Adrenal gland (tissue), 5 donors: ENCODE measurements at regions not wholly inside any gene's neighbourhood (a gene's known extent, or its start where the extent isn't known, plus 50 kb on each side); places are given as distances from the start of the nearest gene placed in this dataset.

Source experiments
- POLR2A ChIP-seq, 2 donors: fragments of 450-650 bp; IDR thresholded peaks; one replicate each; pipeline ENCODE4 v1.6.1; 2017; ENCODE audit warnings: antibody characterized with exemption in 2 of 2, mild to moderate bottlenecking in 2 of 2, moderate library complexity in 1 of 2
- TF ChIP-seq, protein P1 (sequence below), 6 experiments: fragments of 450-650 bp in 4 of 6; fragments of 200-600 bp in 2 of 6; sonication (generic) in 1 of 6; IDR thresholded peaks; 1 replicate in 5 of 6; 2 replicates in 1 of 6; pipeline versions ENCODE4 v1.5.1 to v1.8.0; 2016 to 2021; ENCODE audit warnings: antibody characterized with exemption in 6 of 6, mild to moderate bottlenecking in 2 of 6, moderate library complexity in 1 of 6
- donor health status: DM: no; HTN: no; CAD: no.

DNA sequence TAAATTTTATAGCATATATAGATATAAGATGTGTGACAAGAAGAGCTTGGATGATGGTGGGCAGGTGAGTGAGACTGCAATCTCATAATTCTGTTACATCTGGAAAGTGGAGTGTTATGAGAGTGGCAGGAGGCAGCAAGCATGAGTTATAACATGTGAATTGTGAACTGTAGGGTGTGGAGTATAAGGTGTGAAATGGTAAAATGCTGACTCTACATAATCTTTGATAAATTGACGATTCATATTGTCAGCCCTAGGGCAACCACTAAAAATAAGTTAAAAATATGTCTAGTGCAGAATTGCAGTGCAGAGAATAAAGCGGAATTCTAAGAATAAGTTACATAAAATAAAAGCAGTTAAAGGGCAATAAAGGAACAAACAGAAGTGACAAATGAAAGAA, 74.8 kb upstream of the AKR1E2 start:
- TF ChIP-seq POLR2A (IDR thresholded peaks at IDR 0.05), result no peak
- TF ChIP-seq, protein P1, sequence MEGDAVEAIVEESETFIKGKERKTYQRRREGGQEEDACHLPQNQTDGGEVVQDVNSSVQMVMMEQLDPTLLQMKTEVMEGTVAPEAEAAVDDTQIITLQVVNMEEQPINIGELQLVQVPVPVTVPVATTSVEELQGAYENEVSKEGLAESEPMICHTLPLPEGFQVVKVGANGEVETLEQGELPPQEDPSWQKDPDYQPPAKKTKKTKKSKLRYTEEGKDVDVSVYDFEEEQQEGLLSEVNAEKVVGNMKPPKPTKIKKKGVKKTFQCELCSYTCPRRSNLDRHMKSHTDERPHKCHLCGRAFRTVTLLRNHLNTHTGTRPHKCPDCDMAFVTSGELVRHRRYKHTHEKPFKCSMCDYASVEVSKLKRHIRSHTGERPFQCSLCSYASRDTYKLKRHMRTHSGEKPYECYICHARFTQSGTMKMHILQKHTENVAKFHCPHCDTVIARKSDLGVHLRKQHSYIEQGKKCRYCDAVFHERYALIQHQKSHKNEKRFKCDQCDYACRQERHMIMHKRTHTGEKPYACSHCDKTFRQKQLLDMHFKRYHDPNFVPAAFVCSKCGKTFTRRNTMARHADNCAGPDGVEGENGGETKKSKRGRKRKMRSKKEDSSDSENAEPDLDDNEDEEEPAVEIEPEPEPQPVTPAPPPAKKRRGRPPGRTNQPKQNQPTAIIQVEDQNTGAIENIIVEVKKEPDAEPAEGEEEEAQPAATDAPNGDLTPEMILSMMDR (IDR thresholded peaks at IDR 0.05), result no peak
